ENCODE measurements at regions not wholly inside any gene's neighbourhood (a gene's known extent, or its start where the extent isn't known, plus 50 kb on each side); places are given as distances from the start of the nearest gene placed in this dataset.

DNA sequence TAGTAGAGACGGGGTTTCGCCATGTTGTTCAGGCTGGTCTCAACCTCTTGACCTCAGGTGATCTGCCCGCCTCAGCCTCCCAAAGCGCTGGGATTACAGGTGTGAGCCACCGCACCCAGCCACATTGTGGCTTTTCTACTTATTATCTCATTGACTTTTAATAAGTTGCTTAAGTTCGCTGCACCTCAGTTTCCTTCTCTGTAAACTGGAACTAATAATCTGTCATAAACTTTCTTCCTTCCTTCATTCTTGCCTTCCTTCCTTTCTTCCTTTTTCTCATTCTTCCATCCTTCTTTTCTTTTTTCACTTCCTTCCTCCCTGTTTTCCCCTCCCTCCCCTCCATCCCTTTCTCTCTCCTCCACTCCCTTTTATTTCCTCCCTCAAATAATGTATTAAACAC lies 192.2 kb downstream of the MAF start:
- POLR2A ChIA-PET: no interaction called here
- no peaks in the 10 kb centered on the region for H3K36me3 ChIP-seq (ENCODE audit: control insufficient read depth in 2 of 2, insufficient read depth in 1 of 2, low read length in 2 of 2)
- H3K27ac ChIP-seq (ENCODE audit: extremely low read depth, low read depth, low read length): no peak overlapping the region
- no peaks in the 10 kb centered on the region for H3K4me1 ChIP-seq (ENCODE audit: control insufficient read depth, insufficient read depth, low read length)
- CTCF ChIA-PET: no interaction called here
- no peak overlapping the region for H3K4me3 ChIP-seq (ENCODE audit: low read depth, low read length)
- H3K9me3 ChIP-seq (ENCODE audit: control insufficient read depth, insufficient read depth, low read depth, low read length): no peaks in the 10 kb centered on the region
- TF ChIP-seq ZNF558 (tag by site-specific recombination; IDR thresholded peaks at IDR 0.05) (no peak), ZNF623 (tag by site-specific recombination; IDR thresholded peaks at IDR 0.05) (no peak), ZNF248 (tag by site-specific recombination; IDR thresholded peaks at IDR 0.05) (no peak), TRIM28 (IDR thresholded peaks at IDR 0.05; ENCODE audit: borderline replicate concordance, low read length) (no peak), OVOL3 (tag by site-specific recombination; IDR thresholded peaks at IDR 0.05) (no peak), ZNF16 (tag by site-specific recombination; IDR thresholded peaks at IDR 0.05; ENCODE audit: low read depth) (no peak), ZNF561 (tag by site-specific recombination; IDR thresholded peaks at IDR 0.05; ENCODE audit: borderline replicate concordance) (no peak), ZNF140 (tag by site-specific recombination; IDR thresholded peaks at IDR 0.05) (no peak), REPIN1 (tag by site-specific recombination; IDR thresholded peaks at IDR 0.05; ENCODE audit: low read depth) (no peak), SP7 (tag by site-specific recombination; IDR thresholded peaks at IDR 0.05) (no peak)
- TF ChIP-seq, protein P1, sequence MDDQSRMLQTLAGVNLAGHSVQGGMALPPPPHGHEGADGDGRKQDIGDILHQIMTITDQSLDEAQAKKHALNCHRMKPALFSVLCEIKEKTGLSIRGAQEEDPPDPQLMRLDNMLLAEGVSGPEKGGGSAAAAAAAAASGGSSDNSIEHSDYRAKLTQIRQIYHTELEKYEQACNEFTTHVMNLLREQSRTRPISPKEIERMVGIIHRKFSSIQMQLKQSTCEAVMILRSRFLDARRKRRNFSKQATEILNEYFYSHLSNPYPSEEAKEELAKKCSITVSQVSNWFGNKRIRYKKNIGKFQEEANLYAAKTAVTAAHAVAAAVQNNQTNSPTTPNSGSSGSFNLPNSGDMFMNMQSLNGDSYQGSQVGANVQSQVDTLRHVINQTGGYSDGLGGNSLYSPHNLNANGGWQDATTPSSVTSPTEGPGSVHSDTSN (CRISPR knock-in tag; IDR thresholded peaks at IDR 0.05): no peak
- TF ChIP-seq, protein P2, sequence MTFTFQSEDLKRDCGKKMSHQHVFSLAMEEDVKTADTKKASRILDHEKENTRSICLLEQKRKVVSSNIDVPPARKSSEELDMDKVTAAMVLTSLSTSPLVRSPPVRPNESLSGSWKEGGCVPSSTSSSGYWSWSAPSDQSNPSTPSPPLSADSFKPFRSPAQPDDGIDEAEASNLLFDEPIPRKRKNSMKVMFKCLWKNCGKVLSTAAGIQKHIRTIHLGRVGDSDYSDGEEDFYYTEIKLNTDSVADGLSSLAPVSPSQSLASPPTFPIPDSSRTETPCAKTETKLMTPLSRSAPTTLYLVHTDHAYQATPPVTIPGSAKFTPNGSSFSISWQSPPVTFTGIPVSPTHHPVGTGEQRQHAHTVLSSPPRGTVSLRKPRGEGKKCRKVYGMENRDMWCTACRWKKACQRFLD (tag by site-specific recombination; IDR thresholded peaks at IDR 0.05): no peak

DNA sequence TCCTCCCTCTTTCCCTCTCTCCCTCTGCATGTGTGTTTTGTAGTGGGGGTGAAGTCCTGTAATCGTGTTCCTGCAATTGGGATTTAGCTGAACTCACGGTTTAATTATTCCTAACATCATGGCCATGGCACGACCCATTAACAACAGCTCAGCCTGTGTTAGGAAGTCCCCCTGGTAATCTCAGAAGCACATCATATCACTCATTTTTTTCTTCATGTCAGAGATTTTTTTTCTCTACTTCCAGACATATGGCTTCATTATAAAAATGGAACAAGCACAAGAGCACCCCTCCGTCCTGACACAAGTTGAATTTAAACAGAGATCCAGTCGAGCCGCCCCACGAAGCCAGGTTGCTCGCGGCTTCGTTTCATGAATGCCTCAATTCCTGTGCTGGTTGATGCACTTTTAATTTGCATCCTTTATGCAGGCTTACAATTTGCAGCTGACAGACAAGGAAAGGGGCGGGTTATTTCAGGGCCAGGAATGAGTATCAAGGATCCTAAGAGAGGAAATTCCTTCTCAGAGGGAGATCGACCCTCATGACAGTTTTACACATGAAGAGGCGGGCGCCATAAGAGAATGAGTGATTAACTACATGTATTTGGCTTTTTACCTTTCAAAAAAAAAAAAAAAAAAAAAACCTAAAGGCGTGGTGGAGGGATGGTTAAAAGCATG lies 192.9 kb downstream of the MAF start:
- Histone ChIP-seq H3K4me3 (ENCODE audit: low read depth, low read length) (no peak overlapping the region), H3K4me1 (ENCODE audit: control insufficient read depth, insufficient read depth, low read length) (no peaks in the 10 kb centered on the region), H3K9me3 (ENCODE audit: control insufficient read depth, insufficient read depth, low read depth, low read length) (no peaks in the 10 kb centered on the region), H3K36me3 (ENCODE audit: control insufficient read depth in 2 of 2, insufficient read depth in 1 of 2, low read length in 2 of 2) (no peaks in the 10 kb centered on the region), H3K27ac (ENCODE audit: extremely low read depth, low read depth, low read length) (no peak overlapping the region)
- ChIA-PET CTCF (interaction anchor here (0.6 kb wide), 1 partner anchor 173 kb away, joined by 3 read pairs; no protein-coding TSS in a partner anchor), POLR2A (no interaction called here)
- TF ChIP-seq ZNF830 (tag by site-specific recombination; IDR thresholded peaks at IDR 0.05; ENCODE audit: low read depth) (no peak), ZNF514 (tag by site-specific recombination; IDR thresholded peaks at IDR 0.05) (no peak), ZNF558 (tag by site-specific recombination; IDR thresholded peaks at IDR 0.05) (no peak), ZNF274 (IDR thresholded peaks at IDR 0.05; ENCODE audit: low read length) (no peak), ZNF274 (tag by site-specific recombination; IDR thresholded peaks at IDR 0.05; ENCODE audit: borderline replicate concordance) (no peak), ZNF366 (tag by site-specific recombination; conservative IDR thresholded peaks at IDR 0.05) (no peak), ZNF521 (tag by site-specific recombination; IDR thresholded peaks at IDR 0.05) (no peak), ZNF843 (tag by site-specific recombination; IDR thresholded peaks at IDR 0.05) (no peak)

DNA sequence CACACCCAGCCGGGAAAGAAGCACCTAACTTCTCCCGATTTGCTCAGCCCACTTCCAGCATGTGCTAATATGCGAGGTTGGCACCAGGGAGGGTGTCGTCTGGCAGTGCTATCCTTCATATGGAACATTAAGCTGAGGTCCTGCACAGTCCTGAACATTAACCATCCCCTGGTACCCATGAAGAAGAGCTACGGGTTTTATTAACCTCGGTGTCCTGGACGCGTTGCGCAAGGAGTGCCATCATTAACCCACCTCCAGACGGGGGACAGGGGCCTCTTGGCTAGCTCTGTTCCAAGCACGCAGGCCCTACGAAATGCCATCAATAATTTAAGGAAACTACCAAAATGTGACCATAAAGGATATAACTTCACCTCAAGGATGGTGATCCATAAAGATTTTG lies 193.5 kb downstream of the MAF start:
- TF ChIP-seq ZSCAN16 (tag by site-specific recombination; IDR thresholded peaks at IDR 0.05) (no peak), ZNF366 (tag by site-specific recombination; conservative IDR thresholded peaks at IDR 0.05) (no peak), GLIS1 (tag by site-specific recombination; IDR thresholded peaks at IDR 0.05) (no peak), HOXC10 (CRISPR knock-in tag; IDR thresholded peaks at IDR 0.05) (no peak), ZNF544 (tag by site-specific recombination; IDR thresholded peaks at IDR 0.05) (no peak), KLF10 (tag by site-specific recombination; IDR thresholded peaks at IDR 0.05) (no peak), ZNF571 (tag by site-specific recombination; IDR thresholded peaks at IDR 0.05) (no peak)
- ChIA-PET CTCF (interaction anchor here (0.6 kb wide), 1 partner anchor 173 kb away, joined by 3 read pairs; no protein-coding TSS in a partner anchor), POLR2A (no interaction called here)
- Histone ChIP-seq H3K4me3 (ENCODE audit: low read depth, low read length) (no peak overlapping the region), H3K27ac (ENCODE audit: extremely low read depth, low read depth, low read length) (no peak overlapping the region), H3K4me1 (ENCODE audit: control insufficient read depth, insufficient read depth, low read length) (no peaks in the 10 kb centered on the region), H3K36me3 (ENCODE audit: control insufficient read depth in 2 of 2, insufficient read depth in 1 of 2, low read length in 2 of 2) (no peaks in the 10 kb centered on the region), H3K9me3 (ENCODE audit: control insufficient read depth, insufficient read depth, low read depth, low read length) (no peaks in the 10 kb centered on the region)

Measured in HEK293 (cell line).